HG03159 (cell line): ENCODE measurements at regions not wholly inside any gene's neighbourhood (a gene's known extent, or its start where the extent isn't known, plus 50 kb on each side); places are given as distances from the start of the nearest gene placed in this dataset.

ENCODE experiments used
- ATAC-seq: cut with Tn5 transposase; IDR thresholded peaks from one replicate; pipeline ENCODE4 v1.9.1; 2021; ENCODE audit warnings: mild to moderate bottlenecking, moderate library complexity; ENCODE audit not compliant: unreplicated experiment

DNA sequence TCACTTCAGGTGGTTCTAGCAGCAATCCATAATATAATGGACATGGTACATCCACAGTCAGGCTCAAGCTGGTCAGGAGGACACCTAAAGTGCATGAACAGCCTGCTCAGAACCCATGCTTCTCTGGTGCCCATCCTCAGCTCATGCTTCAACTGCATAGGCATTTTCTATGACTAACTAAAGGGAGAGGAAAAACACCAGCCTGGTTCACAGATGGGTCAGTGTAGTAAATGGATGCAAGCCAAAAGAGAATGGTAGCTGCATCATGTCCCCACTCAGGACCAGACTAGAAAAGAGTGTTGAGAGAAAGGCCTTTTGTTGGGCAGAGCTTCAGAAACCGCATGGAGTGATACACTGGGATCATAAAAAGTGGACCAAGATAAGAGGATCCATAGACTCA is 556.6 kb downstream of the TLE1 start:
- ATAC-seq: no peak

DNA sequence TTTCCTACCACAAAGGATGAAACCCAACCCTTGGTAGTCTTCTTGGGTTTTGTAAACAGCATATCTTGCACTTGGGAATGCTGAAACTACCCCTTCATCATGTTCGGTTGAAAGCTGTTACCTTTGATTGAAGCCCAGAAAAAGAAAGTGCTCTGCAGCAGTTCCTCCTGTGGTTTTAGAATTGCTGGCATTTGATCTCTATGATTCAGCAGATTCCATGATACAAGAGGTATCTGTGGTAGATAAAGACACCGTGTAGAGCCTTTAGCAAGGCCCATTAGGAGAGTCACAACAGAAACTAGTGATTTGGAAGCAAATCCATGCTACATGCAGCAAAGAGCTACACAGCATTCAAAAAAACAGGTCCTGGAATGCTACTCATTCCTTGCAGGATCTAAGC is 557.0 kb downstream of the TLE1 start:
- no peak for ATAC-seq

DNA sequence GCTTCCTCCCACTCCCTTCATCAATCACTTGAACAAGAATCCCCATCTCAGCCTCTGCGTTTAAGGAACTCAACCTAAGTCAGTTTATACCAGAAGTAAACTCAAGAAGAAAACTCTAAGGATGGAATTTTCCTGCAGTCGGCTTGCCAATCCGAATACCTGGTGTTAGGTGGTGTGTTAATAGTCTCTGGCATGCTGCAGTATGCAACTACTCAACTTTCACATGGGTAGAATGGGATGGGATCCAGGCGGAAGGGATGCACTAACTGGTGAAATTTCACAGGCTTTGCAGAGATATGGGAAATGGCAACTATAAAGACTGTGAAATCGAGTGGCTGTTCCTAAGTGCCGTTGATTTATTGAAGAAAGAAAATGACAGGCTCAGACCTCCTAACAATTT is 560.6 kb downstream of the TLE1 start:
- no peak for ATAC-seq

DNA sequence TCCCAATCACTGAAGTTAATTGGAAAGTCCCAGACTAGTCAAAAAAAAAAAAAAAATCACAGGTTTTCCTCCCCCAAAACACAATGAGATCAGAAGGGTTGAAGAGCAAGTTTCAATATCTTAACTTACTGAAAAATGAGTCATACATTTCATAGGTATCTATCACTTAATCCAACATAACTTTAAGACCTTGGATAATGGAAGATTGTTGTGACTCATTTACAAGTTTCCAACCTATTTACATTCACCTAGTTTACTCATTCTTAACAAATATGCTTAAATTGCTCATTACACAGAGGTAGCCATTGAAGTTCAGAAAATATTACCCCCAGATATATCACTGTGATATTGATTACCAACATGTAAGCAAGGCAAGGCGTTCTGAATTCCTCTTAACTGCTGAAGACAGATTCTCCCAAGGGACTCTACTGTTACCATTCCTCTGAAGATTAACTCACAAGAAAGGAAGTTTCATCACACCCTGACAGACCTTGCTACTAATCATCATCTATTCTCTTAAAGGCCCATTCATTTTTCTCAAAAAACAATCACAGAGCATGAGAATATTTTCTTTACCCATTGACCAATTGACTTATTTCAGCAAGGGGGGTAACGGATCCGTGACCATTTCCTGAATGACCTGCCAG is 563.8 kb downstream of the TLE1 start:
- ATAC-seq: no peak

DNA sequence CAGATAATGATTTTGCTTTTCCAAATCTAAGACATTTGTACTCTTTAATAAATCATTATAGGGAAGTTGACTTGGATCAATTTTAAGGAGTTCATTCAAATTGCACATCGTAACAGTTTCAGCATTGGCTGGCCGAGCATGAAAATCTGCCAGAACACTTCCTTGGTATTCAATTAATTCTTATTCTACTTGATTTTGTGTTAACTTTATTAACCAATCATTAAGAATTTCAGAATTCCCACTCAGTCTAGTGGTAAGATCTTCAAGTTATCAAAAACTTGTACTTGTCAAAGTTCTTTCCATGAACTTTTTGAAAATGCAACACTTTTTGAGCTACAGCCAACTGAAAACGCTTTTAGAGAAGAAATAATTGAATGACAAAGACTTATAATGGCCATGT is 565.8 kb downstream of the TLE1 start:
- ATAC-seq: no peak

DNA sequence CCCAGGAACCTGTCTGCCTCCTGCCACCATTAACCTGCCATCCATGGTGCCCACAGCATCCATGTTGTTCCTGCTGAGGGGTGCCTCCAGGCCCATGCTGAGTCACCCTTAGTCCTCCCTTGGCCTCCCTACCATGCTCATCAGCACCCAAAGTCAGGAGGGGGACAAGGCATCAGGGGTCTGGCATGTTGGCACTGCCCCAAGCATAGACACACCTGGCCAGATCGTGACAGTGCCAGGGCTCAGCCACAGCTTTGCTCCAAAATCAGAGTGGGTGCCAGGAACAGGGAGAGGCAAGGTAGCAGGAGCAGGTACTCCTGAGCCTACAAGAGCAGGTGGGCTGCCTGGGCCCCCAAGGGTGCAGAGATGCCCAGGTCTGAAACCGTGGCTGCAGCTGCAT is 566.6 kb downstream of the TLE1 start:
- ATAC-seq: no peak

DNA sequence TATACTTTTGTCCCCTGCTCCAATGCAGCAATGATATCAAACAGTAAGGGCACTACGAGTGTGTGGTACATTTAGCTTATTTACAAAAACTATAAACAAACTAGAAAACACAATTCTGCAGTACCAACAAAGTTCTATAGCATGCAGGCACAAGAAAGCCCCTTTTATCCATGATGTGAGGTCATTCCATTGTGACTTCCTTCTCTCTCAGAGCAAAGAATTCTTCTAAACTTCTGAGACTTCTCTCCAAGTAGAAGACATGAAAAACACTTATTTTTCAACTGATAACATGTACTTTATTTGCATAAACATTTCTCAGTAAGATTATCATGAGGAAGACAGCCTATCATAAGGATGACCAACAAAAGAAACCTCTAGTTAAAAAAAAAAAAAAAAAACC is 569.8 kb downstream of the TLE1 start:
- ATAC-seq: no peak

DNA sequence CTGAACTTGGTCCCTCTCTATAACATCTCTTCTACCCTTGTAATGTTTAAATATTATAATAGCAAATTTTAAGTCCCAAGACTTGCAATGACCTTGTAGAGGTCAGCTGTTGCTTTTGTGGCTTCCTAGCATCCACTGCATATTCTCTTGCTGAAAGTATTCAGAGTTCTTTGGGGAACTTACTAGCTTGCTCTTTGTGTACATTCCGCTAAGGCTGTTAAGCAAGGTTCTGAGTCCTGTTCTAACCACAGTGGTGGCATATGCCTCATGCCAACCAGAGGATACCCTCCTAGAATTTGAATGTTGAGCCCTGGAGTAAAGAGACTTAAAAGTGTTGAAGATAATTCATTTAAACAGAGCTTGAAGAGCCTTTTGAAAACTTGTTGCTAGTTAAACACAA is 570.9 kb downstream of the TLE1 start:
- ATAC-seq: no peak

DNA sequence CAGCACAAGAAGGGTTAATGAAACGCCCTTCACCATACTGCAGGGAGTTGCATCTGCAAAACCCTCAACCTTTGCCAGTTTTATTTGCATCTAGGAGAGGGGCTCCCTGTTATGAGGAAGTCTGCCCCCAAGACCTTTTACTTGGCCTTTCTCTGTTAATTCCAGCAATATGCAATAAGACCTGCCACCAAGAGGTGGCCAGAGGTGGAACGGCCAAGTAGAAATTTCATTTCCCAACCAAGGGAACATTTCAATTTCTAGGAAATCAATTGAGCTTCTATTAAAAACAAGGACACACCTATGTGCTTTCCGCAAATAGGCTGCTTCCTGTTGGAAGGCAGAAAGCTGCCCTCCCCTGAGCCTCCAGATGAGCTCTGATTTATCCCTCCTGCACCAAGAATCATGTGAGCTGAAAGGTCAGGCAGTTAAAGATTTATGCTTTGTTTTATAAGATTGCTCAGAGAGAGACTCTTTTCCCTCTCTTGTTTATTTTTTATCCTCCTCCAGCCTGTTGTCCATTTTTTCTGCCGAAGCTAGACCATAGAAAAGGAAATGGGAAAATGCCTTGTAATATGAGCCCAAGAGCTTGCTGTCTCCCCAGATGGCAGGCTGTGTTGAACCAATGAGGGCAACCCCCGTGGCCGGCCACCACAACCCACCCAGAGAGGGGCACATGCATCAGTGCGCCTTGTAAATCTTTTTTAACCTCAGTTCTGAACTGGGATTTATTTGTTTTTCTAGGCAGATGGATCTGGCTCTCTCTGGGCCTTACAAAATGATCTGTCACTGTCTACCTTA is 572.8 kb downstream of the TLE1 start:
- ATAC-seq: no peak

DNA sequence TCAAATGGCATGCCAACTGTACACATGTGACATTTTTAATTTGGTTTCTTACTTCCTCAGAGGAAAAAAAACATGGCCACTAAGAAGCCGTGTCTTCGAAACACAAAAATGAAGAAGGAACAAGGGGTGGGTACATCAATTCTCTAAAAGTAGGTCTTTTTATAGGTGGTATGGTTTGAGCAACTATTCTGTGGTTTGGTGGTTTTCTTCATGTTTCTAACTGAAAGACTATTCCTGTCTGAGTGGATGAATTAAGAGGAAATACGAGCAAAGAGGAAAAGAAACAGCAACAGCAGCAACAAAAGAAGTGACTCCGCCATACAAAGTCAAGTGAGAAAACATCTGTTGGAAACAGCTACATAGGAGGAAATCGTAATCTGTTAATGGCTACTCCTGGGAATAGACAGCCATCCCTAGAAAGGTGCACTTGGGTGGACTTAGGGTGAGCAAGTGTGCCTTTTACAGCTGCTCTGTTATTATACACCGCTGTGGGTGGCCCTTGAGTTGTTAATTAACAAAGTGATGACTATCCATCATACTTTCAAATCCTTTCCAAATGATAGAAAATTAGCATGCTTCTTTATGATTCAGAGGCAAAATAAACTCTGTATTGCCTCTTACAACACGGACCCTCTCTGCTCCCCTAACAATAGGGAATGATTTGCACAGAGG is 575.8 kb downstream of the TLE1 start:
- no peak for ATAC-seq

DNA sequence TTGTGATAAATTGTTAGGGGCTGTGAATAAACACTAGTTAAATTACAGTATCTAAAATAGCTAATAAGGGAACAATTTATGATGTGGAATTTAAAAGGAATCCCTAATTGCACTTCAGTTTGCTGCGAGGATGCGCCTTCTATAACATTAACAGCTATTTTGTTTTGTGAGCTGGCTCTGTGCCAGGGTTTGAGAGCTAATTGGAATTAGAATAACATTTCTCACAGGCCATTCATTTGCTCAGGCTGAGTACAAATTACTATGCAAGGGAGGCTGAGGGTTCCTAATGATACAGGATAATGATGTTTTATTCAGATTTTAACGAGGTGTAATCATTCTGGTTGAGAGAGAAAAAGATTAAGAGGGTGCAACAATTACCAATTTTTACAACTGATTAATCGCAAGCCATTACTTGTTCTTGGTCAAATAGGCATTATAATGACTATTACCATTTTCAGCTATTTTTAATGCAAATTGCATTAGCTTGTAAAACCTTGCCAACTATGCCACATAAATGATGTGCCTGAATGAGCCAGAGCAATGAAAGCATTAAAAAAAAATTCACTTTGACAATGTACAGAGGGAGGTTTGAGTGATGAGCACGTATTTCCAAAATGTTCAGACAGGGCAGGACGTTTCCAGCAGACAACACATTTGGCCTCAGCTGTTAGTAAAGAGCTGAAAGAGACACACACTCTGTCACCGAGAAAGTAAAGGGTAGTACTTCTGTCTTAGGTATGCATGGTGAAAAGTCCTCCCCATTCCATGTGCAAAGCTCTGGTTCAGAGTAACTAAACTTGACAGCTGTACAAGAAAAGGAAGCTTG is 576.5 kb downstream of the TLE1 start:
- ATAC-seq: no peak

DNA sequence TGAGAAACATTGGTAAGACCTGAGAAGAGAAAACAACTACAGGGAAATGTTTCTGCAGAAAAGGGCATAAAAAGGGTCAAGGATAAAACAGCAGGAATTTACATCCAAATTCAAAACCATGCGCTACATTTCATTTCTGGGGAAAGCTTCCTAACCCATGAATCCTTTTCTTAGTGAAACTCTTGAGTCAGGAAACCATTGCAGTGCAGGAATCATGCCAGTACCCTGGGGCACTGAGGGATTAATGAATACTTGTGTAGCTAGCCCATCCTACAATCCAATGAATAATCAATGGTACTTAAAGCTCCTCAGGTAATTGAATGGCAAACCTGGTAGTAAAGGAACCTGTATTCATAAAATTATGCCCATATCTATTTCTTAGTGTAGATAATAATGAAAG is 580.5 kb downstream of the TLE1 start:
- ATAC-seq: no peak

DNA sequence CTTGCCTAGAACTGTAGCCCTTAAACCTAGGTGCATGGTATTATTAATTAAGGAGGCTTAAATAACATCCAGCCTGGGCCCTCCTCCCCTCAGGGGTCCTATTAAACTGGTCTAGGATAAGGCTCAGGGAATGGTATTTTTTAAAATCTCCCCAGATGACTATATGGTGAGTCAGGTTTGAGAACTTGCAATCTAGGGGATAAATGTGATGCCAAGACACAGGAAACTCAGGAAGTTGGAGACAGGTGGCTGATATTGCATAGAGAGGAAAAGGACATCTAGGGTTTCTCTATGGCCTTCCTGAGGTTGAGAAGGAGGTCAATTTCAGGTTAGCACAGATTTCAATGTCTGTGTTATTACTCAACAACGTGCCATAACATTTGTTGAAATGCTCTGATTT is 581.0 kb downstream of the TLE1 start:
- no peak for ATAC-seq

DNA sequence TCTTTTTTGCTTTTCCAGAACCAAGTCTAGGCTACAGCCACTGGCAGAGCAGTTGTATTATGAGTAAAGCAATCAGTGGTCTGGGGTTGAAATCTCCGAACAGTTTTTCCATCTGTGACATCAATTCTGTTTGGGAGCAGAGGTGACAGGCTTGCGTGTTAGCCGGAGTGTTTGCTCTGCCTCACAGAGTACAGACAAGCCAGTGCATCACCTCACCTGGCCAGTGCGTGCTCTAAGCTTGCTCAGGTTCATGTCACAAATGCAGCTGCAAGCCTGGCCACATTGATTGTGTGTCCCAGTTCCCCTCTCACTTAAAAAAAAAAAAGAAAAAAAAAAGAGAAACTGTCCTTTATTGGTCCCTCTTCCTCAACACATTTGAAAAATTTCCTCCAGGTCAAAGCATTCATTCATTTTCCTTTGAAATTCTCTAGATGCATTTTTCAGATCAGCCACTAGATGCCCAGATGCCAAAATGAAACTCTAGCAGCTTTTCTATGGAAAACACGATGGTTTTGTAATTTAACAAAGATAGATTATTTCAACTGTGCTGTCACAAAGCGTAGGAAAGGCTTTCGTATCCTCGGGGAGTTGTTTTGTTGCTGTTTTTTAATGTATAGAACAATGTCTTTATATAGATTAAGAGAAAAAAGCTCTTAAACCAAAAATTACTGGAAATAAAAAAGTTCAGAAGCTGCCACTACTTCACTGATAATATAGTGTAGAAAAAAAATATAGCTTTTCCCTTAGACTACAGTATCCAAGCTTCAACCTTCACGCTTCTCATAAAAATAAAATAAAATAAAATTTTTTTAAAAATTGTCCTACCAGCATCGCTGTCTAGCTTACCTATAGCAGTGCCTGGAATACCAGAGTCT is 585.5 kb downstream of the TLE1 start:
- no peak for ATAC-seq

DNA sequence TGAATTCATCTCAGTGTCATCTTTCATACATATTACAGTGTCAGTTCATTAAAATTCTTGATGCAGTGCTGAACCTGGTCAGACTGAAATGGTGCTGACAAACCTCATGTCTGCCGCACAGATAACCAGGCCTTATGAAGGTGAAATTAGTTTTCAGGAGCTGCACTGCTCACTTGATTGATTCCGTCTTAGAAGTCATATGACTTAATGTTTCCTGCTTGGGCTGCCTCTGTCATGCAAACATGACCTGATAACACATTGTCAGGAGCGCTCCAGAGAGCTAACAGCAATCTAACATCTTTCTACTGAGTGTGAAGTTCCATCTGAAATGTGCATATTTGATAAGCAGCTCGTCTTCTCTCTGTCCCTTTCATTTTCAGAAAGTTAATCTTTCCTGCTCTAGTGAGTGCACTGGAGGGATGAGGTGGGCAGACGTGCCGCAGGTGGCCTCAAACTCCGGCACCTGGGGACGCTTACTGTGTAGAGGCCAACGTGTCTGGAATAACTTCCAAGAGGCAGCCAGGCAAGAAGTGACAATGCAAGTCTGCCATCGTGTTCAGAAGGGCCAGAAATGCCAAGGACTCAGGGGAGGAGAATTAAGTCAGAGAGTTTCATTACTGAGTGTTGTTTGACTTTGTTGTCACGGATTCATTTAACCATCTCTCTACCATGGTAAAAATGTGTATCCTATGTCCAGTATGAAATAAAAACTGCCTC is 592.1 kb downstream of the TLE1 start:
- no peak for ATAC-seq

DNA sequence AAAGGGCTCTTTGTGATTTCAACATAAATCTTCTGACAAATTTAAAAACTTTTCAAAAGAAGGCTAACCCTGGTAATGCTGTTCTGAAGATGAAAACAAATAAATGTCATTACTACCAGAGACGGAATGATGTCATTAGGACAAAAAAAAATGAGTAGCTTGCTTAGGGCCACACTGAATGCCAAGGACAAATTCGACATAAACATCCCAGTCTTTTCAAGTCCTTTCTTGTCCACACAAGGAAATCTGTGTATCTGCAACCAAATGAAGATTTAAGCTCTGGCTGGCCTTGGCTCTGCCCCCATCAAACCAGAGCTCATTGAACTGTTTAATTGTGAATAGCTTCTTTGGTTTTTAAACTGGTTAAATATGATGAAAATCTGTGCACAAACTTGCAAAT is 592.7 kb downstream of the TLE1 start:
- ATAC-seq: no peak

DNA sequence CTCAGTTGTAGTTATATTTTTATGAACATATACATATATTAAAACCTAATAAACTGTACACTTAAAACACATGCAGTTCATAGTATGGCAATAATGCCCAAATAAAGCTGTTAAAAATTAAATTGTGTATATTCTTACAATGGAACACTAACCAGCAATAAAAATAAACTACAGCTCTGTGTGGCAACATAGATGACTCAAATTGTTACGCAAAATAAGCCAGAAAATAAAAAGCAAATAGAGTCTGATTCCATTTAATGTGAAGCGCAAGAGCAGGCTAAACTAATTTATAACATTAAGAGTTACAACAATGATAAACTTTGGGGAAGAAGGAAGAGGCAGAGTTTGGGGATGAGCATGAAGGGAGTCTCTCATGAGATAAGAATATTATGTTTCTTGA is 597.3 kb downstream of the TLE1 start:
- no peak for ATAC-seq

DNA sequence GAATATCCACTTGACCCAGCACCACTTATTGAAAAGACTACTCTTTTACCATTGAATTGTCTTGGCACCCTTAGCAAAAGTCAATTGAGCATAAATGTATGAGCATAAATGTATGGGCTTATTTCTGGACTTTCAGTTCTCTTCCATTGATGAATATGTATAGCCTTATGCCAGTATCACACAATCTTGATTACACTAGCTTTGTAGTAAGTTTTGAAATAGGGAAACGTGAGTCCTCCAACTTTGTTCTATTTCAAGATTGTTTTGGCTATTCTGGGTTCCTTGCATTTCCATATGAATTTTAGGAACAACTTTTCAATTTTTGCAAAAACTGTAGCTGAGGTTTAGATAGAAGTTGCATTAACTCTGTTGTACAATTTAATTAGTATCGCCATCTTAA is 601.0 kb downstream of the TLE1 start:
- no peak for ATAC-seq

DNA sequence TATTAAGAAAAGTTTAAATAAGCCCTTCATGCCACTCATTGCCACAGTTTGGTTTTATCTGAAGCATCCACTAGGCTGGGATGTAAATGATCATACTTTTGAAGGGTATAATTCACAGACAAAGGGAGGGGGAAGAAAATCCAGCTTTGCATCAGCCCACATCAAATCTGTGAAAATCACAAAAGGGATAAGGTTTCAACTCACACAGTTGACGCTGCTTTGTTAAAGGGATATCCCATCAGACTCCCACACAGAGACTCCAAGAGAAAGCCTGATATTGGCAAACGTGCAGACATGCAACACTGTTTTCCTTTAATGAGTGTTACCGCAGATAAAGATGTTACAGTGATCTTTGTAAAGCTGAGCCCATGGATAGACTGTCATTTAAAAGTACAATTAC is 602.9 kb downstream of the TLE1 start:
- ATAC-seq: no peak
